ENCODE measurements at regions not wholly inside any gene's neighbourhood (a gene's known extent, or its start where the extent isn't known, plus 50 kb on each side); places are given as distances from the start of the nearest gene placed in this dataset.

DNA sequence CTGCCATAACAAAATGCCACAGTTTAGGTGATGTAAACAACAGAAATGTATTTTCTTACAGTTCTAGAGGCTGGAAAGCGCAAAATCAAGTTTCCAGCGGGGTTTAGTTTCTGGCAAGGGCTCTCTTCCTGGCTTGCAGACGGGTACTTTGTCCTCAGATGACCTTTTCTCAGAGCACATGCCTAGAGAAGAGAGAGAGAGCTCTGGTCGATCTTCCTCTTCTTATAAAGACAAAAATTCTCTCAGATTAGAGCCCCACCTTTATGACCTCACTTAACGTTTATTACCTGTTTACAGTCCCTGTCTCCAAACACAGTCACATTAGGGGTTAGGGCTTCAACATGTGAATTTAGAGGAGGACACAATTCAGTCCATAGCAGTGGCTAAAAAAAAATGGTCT, 119.7 kb downstream of the CETN3 start:
- no peak for TF ChIP-seq POLR2AphosphoS5 (IDR thresholded peaks at IDR 0.05; ENCODE audit: insufficient read depth, low read depth, low read length)
- TF ChIP-seq, protein P1, sequence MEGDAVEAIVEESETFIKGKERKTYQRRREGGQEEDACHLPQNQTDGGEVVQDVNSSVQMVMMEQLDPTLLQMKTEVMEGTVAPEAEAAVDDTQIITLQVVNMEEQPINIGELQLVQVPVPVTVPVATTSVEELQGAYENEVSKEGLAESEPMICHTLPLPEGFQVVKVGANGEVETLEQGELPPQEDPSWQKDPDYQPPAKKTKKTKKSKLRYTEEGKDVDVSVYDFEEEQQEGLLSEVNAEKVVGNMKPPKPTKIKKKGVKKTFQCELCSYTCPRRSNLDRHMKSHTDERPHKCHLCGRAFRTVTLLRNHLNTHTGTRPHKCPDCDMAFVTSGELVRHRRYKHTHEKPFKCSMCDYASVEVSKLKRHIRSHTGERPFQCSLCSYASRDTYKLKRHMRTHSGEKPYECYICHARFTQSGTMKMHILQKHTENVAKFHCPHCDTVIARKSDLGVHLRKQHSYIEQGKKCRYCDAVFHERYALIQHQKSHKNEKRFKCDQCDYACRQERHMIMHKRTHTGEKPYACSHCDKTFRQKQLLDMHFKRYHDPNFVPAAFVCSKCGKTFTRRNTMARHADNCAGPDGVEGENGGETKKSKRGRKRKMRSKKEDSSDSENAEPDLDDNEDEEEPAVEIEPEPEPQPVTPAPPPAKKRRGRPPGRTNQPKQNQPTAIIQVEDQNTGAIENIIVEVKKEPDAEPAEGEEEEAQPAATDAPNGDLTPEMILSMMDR (IDR thresholded peaks at IDR 0.05; ENCODE audit: extremely low read depth in 1 of 2, insufficient read depth in 1 of 2, low read depth in 1 of 2, low read length in 2 of 2): no peak
- TF ChIP-seq EZH2 (IDR thresholded peaks at IDR 0.05; ENCODE audit: borderline replicate concordance, low read depth, low read length, severe bottlenecking): no peak
- TF ChIP-seq FOS (IDR thresholded peaks at IDR 0.05; ENCODE audit: borderline replicate concordance, insufficient read depth, low read length): no peak
- TF ChIP-seq POLR2A (IDR thresholded peaks at IDR 0.05; ENCODE audit: low read depth, low read length): no peak
- H3K9me3 ChIP-seq (replicated peaks; ENCODE audit: control insufficient read depth, insufficient read depth, low read length): no peaks in the 10 kb centered on the region
- DNase-seq (ENCODE audit: low read depth, low spot score): no peak
- H3K4me1 ChIP-seq (ENCODE audit: control insufficient read depth, extremely low read depth, insufficient read depth, low read length): no peaks in the 10 kb centered on the region
- intact Hi-C loops (cut with micrococcal nuclease): no loop called here
- FAIRE-seq: no peak
- POLR2A ChIA-PET: no interaction called here
- BruUV-seq (replicated peaks): no TSS peak
- H3K27me3 ChIP-seq (ENCODE audit: control insufficient read depth in 2 of 2, insufficient read depth in 2 of 2, low read length in 2 of 2): no peaks in the 10 kb centered on the region
- no peak overlapping the region for H3K9ac ChIP-seq (replicated peaks; ENCODE audit: extremely low read depth, insufficient read depth, low read length)
- CTCF ChIA-PET: interaction anchor here (1.1 to 1.9 kb wide), 3 partner anchors 9 to 1563 kb away, joined by 3 to 5 read pairs (median 4); no protein-coding TSS in a partner anchor
- no peak overlapping the region for H3K27ac ChIP-seq (ENCODE audit: insufficient read depth, low read depth, low read length)
- H3K4me3 ChIP-seq (replicated peaks in 1 of 3; ENCODE audit: insufficient read depth in 1 of 3, low read depth in 1 of 3, low read length in 3 of 3): no peak overlapping the region
- H3K36me3 ChIP-seq (ENCODE audit: control insufficient read depth in 2 of 2, extremely low read depth in 1 of 2, insufficient read depth in 2 of 2, low read length in 2 of 2): no peaks in the 10 kb centered on the region
- H3K79me2 ChIP-seq (ENCODE audit: control insufficient read depth, insufficient read depth, low read length): no peaks in the 10 kb centered on the region
- no peaks in the 10 kb centered on the region for H3K9me1 ChIP-seq (replicated peaks; ENCODE audit: control insufficient read depth, extremely low read depth, insufficient read depth, low read length)
- H4K20me1 ChIP-seq (replicated peaks; ENCODE audit: control insufficient read depth, extremely low read depth, insufficient read depth, low read length): no peaks in the 10 kb centered on the region
- no peak overlapping the region for H2AFZ ChIP-seq (ENCODE audit: low read depth, low read length)
- H3K4me2 ChIP-seq (ENCODE audit: insufficient read depth, low read length): no peak overlapping the region
- dilution Hi-C loops (cut with MboI; ENCODE audit: extremely low pct_ligation_motif_present, low sequenced_read_pairs): no loop called here

DNA sequence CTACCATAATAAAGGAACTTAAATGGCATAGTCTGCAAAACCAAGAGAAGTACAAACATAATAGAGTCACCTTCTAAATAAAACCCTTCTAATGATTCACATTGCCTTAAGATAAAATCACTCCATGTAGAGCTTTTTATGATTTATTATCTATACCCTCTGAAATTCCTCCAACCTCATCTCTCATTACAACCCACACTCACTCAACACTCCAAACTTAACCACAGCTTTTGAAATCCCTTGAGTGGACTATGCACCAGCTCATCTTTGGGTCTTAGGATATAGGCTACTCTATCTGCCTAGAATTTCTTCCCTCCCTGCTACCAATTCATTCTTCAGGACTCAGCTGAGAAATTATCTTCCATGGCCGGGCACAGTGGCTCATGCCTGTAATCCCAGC, 122.5 kb downstream of the CETN3 start:
- Histone ChIP-seq H3K9me3 (replicated peaks; ENCODE audit: control insufficient read depth, insufficient read depth, low read length) (no peaks in the 10 kb centered on the region), H3K9ac (replicated peaks; ENCODE audit: extremely low read depth, insufficient read depth, low read length) (no peak overlapping the region), H3K4me2 (ENCODE audit: insufficient read depth, low read length) (no peak overlapping the region), H3K27me3 (ENCODE audit: control insufficient read depth in 2 of 2, insufficient read depth in 2 of 2, low read length in 2 of 2) (no peaks in the 10 kb centered on the region), H2AFZ (ENCODE audit: low read depth, low read length) (no peak overlapping the region), H3K4me1 (ENCODE audit: control insufficient read depth, extremely low read depth, insufficient read depth, low read length) (no peaks in the 10 kb centered on the region), H4K20me1 (replicated peaks; ENCODE audit: control insufficient read depth, extremely low read depth, insufficient read depth, low read length) (no peaks in the 10 kb centered on the region), H3K79me2 (ENCODE audit: control insufficient read depth, insufficient read depth, low read length) (no peaks in the 10 kb centered on the region), H3K36me3 (ENCODE audit: control insufficient read depth in 2 of 2, extremely low read depth in 1 of 2, insufficient read depth in 2 of 2, low read length in 2 of 2) (no peaks in the 10 kb centered on the region), H3K9me1 (replicated peaks; ENCODE audit: control insufficient read depth, extremely low read depth, insufficient read depth, low read length) (no peaks in the 10 kb centered on the region), H3K27ac (ENCODE audit: insufficient read depth, low read depth, low read length) (no peak overlapping the region), H3K4me3 (replicated peaks in 1 of 3; ENCODE audit: insufficient read depth in 1 of 3, low read depth in 1 of 3, low read length in 3 of 3) (no peak overlapping the region)
- ChIA-PET POLR2A (no interaction called here), CTCF (interaction anchor here (1.3 kb wide), 1 partner anchor 10 kb away, joined by 3 read pairs; no protein-coding TSS in a partner anchor)
- FAIRE-seq (no peak), DNase-seq (ENCODE audit: low read depth, low spot score) (no peak)
- intact Hi-C loops (cut with micrococcal nuclease): no loop called here
- no TSS peak for BruUV-seq (replicated peaks)
- TF ChIP-seq EZH2 (IDR thresholded peaks at IDR 0.05; ENCODE audit: borderline replicate concordance, low read depth, low read length, severe bottlenecking) (no peak), POLR2A (IDR thresholded peaks at IDR 0.05; ENCODE audit: low read depth, low read length) (no peak), GATA2 (IDR thresholded peaks at IDR 0.05; ENCODE audit: insufficient read depth, insufficient read length, low read depth, low read length) (no peak), MYC (IDR thresholded peaks at IDR 0.05; ENCODE audit: low read depth, low read length) (no peak), FOS (IDR thresholded peaks at IDR 0.05; ENCODE audit: borderline replicate concordance, insufficient read depth, low read length) (no peak), JUN (IDR thresholded peaks at IDR 0.05; ENCODE audit: borderline replicate concordance, insufficient read depth, insufficient read length, low read depth) (no peak), POLR2AphosphoS5 (IDR thresholded peaks at IDR 0.05; ENCODE audit: insufficient read depth, low read depth, low read length) (no peak)
- TF ChIP-seq, protein P2, sequence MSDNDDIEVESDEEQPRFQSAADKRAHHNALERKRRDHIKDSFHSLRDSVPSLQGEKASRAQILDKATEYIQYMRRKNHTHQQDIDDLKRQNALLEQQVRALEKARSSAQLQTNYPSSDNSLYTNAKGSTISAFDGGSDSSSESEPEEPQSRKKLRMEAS (IDR thresholded peaks at IDR 0.05; ENCODE audit: insufficient read depth, insufficient read length): no peak
- TF ChIP-seq, protein P1 (IDR thresholded peaks at IDR 0.05; ENCODE audit: extremely low read depth in 1 of 2, insufficient read depth in 1 of 2, low read depth in 1 of 2, low read length in 2 of 2): no peak
- dilution Hi-C loops (cut with MboI; ENCODE audit: extremely low pct_ligation_motif_present, low sequenced_read_pairs): no loop called here

All from endothelial cell of umbilical vein (primary cell).